ENCODE measurements at regions not wholly inside any gene's neighbourhood (a gene's known extent, or its start where the extent isn't known, plus 50 kb on each side); places are given as distances from the start of the nearest gene placed in this dataset.

- no peak for DNase-seq
These were observed 80.8 kb downstream of the S1PR1 start for GRCh38 chr1:101317590-101317989.

GRCh38 chr1:101323535-101323934 is 86.7 kb downstream of the S1PR1 start:
- DNase-seq: no peak

GRCh38 chr1:101325144-101325543 is 88.3 kb downstream of the S1PR1 start:
- no peak for DNase-seq

- no peak for DNase-seq
These were observed 93.8 kb downstream of the S1PR1 start for GRCh38 chr1:101330427-101331130.

- DNase-seq: no peak
These were observed 95.0 kb downstream of the S1PR1 start for GRCh38 chr1:101331794-101332193.

- DNase-seq: no peak
These were observed 95.8 kb downstream of the S1PR1 start for GRCh38 chr1:101332633-101333032.

- DNase-seq: no peak
These were observed 96.4 kb downstream of the S1PR1 start for GRCh38 chr1:101333186-101333585.

GRCh38 chr1:101337968-101338367 is 101.1 kb downstream of the S1PR1 start:
- no peak for DNase-seq

- DNase-seq: no peak
These were observed 102.1 kb downstream of the S1PR1 start for GRCh38 chr1:101338714-101339430.

GRCh38 chr1:101344745-101345144 is 107.9 kb downstream of the S1PR1 start:
- DNase-seq: no peak

GRCh38 chr1:101346419-101346818 is 109.6 kb downstream of the S1PR1 start:
- DNase-seq: no peak

- no peak for DNase-seq
These were observed 119.2 kb downstream of the S1PR1 start for GRCh38 chr1:101356013-101356412.

- DNase-seq: no peak
These were observed 120.0 kb downstream of the S1PR1 start for GRCh38 chr1:101356604-101357443.

- peak; percentile 70 for DNase-seq
These were observed 120.7 kb downstream of the S1PR1 start for GRCh38 chr1:101357444-101357986.

- DNase-seq: no peak
These were observed 123.7 kb downstream of the S1PR1 start for GRCh38 chr1:101360506-101360905.

GRCh38 chr1:101363891-101364318 is 127.1 kb downstream of the S1PR1 start:
- no peak for DNase-seq

GRCh38 chr1:101364370-101365120 is 127.7 kb downstream of the S1PR1 start:
- DNase-seq: no peak

GRCh38 chr1:101365186-101365585 is 128.4 kb downstream of the S1PR1 start:
- DNase-seq: no peak

- no peak for DNase-seq
These were observed 129.1 kb downstream of the S1PR1 start for GRCh38 chr1:101365878-101366277.

GRCh38 chr1:101366513-101367215 is 129.8 kb downstream of the S1PR1 start:
- no peak for DNase-seq

- no peak for DNase-seq
These were observed 130.8 kb downstream of the S1PR1 start for GRCh38 chr1:101367630-101368029.

GRCh38 chr1:101370488-101370887 is 133.7 kb downstream of the S1PR1 start:
- DNase-seq: no peak
